ENCODE measurements at regions not wholly inside any gene's neighbourhood (a gene's known extent, or its start where the extent isn't known, plus 50 kb on each side); places are given as distances from the start of the nearest gene placed in this dataset.
"Not testable (repeated sequence)": the region's sequence is repeated elsewhere in the genome, so short reads cannot be mapped to it uniquely, and the experiment has no call there.

DNA sequence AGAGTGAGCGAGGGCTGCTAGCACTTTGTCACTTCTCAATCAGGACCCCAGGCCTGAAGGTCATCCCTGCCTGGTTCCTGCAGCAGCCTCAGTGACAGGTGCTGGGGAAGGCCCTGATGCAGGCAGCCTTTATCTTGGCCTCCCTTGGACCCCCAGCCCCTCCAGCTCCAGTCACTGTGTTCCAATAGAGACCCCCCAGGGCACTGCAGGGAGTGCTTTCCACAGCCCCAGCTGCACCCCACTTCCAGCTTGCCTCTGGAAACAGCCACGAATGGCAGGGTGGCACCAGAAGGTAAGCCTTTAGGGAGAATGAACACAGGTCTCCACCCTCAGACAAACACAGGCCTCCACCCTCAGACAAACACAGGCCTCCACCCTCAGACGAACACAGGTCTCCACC, 241.6 kb upstream of the SGCG start:
- H3K27me3 Mint-ChIP-seq (ENCODE audit: low read depth) = no peaks in the 10 kb centered on the region
- no peak overlapping the region for H3K27ac Mint-ChIP-seq
- no peaks in the 10 kb centered on the region for H3K4me1 Mint-ChIP-seq (ENCODE audit: low read depth)
- no peaks in the 10 kb centered on the region for H3K9me3 Mint-ChIP-seq
- H3K4me3 Mint-ChIP-seq = no peak overlapping the region
- no peaks in the 10 kb centered on the region for H3K36me3 Mint-ChIP-seq (ENCODE audit: low read depth)

- Mint-ChIP-seq H3K36me3 (ENCODE audit: low read depth) (no peaks in the 10 kb centered on the region), H3K4me1 (ENCODE audit: low read depth) (no peaks in the 10 kb centered on the region), H3K27ac (no peak overlapping the region), H3K4me3 (no peak overlapping the region), H3K27me3 (ENCODE audit: low read depth) (no peaks in the 10 kb centered on the region), H3K9me3 (no peaks in the 10 kb centered on the region)
Observed at GRCh38 chr13:22940090-22940710, 240.6 kb upstream of the SGCG start.

GRCh38 chr13:22940736-22941135, 240.0 kb upstream of the SGCG start:
- H3K36me3 Mint-ChIP-seq (ENCODE audit: low read depth) = no peaks in the 10 kb centered on the region
- H3K27me3 Mint-ChIP-seq (ENCODE audit: low read depth) = no peaks in the 10 kb centered on the region
- no peak overlapping the region for H3K27ac Mint-ChIP-seq
- H3K4me3 Mint-ChIP-seq = no peak overlapping the region
- no peaks in the 10 kb centered on the region for H3K9me3 Mint-ChIP-seq
- H3K4me1 Mint-ChIP-seq (ENCODE audit: low read depth) = no peaks in the 10 kb centered on the region

DNA sequence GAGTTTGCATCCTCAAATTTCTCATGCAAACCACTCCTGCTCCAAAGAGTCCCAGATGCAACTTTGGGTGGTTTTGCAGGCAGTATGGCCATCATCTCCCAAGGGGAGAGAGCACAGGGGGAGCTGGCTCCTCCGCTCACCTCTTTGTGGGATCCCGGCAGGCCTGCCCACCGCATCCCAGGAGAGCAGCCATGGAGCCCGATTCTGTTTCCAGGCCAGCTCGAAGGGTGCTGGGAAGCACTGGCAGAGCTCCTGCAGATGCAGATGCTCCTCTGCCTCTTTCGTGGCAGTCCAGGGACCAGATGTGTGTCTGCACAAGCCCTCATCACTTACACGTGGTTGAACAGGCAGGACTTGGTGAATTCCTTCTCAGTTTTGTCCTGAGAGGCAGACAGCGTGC, 239.3 kb upstream of the SGCG start:
- H3K36me3 Mint-ChIP-seq (ENCODE audit: low read depth); H3K27me3 Mint-ChIP-seq (ENCODE audit: low read depth); H3K27ac Mint-ChIP-seq; H3K9me3 Mint-ChIP-seq; H3K4me1 Mint-ChIP-seq (ENCODE audit: low read depth); H3K4me3 Mint-ChIP-seq: not testable (repeated sequence)

DNA sequence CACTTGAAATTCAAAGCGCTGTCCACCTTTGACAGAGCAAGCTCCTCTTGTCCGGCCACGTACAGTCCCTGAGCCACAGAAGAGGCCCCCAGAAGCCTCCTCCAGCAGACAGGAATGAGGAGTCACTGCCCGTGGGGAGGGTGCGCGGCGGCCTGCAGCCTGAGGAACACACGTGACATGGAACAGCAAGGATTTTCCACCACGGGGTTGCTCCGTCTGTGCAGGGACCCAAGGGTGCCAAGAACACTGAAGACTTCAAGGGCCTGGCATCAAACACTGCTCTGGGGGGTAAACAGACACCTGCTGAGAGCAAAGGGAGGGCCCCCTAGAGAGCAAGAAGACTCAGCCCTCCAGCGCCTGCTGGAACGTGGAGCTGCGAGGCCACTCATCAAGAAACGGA, 237.9 kb upstream of the SGCG start:
- H3K27ac Mint-ChIP-seq; H3K4me3 Mint-ChIP-seq; H3K27me3 Mint-ChIP-seq (ENCODE audit: low read depth); H3K4me1 Mint-ChIP-seq (ENCODE audit: low read depth); H3K36me3 Mint-ChIP-seq (ENCODE audit: low read depth); H3K9me3 Mint-ChIP-seq: not testable (repeated sequence)

DNA sequence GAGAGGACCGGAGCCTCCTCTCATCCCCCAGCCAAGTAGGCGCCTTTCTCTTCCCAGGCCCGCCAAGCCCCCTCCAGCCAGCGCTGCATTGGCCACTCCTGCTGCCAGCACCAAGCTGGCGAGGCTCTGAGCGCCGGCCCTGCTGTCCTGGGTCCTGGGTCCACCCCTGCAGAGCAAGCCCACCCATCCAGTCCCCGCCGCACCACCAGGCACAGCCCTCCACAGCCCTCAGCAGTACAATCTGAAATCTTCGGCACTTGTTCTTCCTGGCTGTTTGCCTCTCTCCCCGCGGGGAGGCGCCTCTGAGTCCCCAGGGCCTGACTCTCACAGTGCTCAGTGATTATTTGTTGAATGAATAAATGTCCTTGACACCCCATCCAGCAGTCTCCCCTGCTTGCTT, 236.4 kb upstream of the SGCG start:
- Mint-ChIP-seq H3K4me3 (no peak overlapping the region), H3K36me3 (ENCODE audit: low read depth) (no peaks in the 10 kb centered on the region), H3K27ac (no peak overlapping the region), H3K27me3 (ENCODE audit: low read depth) (no peaks in the 10 kb centered on the region), H3K4me1 (ENCODE audit: low read depth) (no peaks in the 10 kb centered on the region), H3K9me3 (peaks cover 3% of the 10 kb centered on the region)

- Mint-ChIP-seq H3K4me3 (no peak overlapping the region), H3K9me3 (peaks cover 3% of the 10 kb centered on the region), H3K27me3 (ENCODE audit: low read depth) (no peaks in the 10 kb centered on the region), H3K4me1 (ENCODE audit: low read depth) (no peaks in the 10 kb centered on the region), H3K27ac (no peak overlapping the region), H3K36me3 (ENCODE audit: low read depth) (no peaks in the 10 kb centered on the region)
Observed at GRCh38 chr13:22945321-22946226, 235.2 kb upstream of the SGCG start.

DNA sequence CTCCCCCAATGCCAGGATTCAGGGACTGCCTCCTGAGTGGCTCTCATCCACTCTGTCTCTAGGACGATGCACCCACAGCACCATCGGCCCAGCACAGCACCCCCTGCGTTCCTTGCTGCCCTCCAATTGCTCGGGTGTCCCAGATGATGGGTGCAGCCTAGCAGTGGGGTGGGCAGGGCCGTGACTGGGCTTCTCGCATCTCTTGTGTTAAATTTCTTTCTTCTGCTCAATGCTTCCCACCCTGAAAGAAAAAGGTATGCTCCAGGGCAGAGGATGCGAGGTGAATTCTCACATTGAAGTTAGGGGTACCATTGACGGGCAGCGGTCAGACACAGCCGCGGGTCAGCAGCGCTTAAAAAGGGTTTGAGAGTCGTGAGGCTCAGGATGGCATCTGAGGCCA, 232.4 kb upstream of the SGCG start:
- Mint-ChIP-seq H3K9me3 (peaks cover 3% of the 10 kb centered on the region), H3K27ac (no peak overlapping the region), H3K4me3 (no peak overlapping the region)

DNA sequence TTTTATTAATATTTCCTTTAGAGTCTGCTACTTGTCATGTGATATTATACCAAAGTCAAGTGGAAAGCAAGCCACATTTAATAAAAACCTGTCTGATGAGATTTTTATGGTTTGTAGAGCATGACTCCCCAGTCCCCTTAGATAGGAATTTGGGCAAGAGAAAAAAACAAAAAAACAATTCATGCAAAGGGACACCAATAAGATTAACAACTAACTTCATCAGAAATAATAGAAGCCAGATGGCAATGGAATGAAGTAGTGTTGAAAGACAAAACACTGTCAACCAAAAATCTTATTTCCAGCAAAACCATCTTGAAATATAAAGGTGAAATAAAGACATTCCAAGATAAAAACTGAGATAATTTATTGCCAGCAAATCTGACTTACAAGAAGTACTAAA, 228.8 kb upstream of the SGCG start:
- H3K4me1 Mint-ChIP-seq (ENCODE audit: low read depth); H3K36me3 Mint-ChIP-seq (ENCODE audit: low read depth); H3K4me3 Mint-ChIP-seq; H3K9me3 Mint-ChIP-seq; H3K27ac Mint-ChIP-seq; H3K27me3 Mint-ChIP-seq (ENCODE audit: low read depth): not testable (repeated sequence)

More for the DNA sequence above, 232.4 kb upstream of the SGCG start:
- no peaks in the 10 kb centered on the region for H3K4me1 Mint-ChIP-seq (ENCODE audit: low read depth)
- H3K36me3 Mint-ChIP-seq (ENCODE audit: low read depth) = no peaks in the 10 kb centered on the region
- H3K27me3 Mint-ChIP-seq (ENCODE audit: low read depth) = no peaks in the 10 kb centered on the region

DNA sequence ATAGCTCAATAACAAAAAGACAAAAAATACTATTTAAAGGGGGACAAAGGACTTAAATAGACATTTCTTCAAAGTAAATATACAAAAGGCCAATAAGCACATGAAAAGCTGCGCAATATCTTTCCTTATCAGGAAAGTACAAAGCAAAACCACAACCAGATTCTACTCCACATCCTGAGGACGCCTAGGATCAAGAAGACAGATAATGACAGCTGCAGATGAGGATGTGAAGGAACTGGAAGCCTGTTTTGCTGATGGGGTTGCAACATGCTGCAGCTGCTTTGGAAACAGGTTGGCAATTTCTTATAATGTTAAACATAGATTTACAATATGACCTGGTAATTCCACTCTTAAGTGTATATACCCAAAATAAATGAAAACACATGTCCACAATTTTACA, 225.6 kb upstream of the SGCG start:
- H3K4me1 Mint-ChIP-seq (ENCODE audit: low read depth); H3K36me3 Mint-ChIP-seq (ENCODE audit: low read depth); H3K27ac Mint-ChIP-seq; H3K4me3 Mint-ChIP-seq; H3K9me3 Mint-ChIP-seq; H3K27me3 Mint-ChIP-seq (ENCODE audit: low read depth): not testable (repeated sequence)

GRCh38 chr13:22956456-22957115, 224.2 kb upstream of the SGCG start:
- H3K27me3 Mint-ChIP-seq (ENCODE audit: low read depth); H3K4me1 Mint-ChIP-seq (ENCODE audit: low read depth); H3K27ac Mint-ChIP-seq; H3K9me3 Mint-ChIP-seq; H3K4me3 Mint-ChIP-seq; H3K36me3 Mint-ChIP-seq (ENCODE audit: low read depth): not testable (repeated sequence)

DNA sequence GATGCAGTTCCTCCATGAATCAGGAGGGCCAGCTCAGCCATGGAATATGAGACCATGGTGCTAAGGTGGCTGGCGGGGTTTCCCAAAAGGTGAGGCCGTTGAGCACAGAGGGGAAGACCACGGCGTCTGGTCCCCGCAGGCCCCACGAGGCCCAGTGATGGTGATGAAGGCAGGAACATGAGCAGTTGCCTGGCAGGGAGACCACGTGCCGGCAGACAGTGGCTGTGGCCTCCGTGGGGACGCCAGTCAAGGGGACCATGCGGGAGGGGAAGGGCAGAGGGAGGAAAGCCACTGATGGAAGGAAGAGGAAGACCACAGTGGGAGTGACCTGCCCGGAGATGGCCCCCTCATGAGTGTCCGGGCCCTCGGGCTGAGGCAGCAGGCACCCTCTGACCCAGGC, 220.9 kb upstream of the SGCG start:
- H3K4me3 Mint-ChIP-seq; H3K36me3 Mint-ChIP-seq (ENCODE audit: low read depth); H3K4me1 Mint-ChIP-seq (ENCODE audit: low read depth); H3K27ac Mint-ChIP-seq; H3K9me3 Mint-ChIP-seq; H3K27me3 Mint-ChIP-seq (ENCODE audit: low read depth): not testable (repeated sequence)

- no peaks in the 10 kb centered on the region for H3K9me3 Mint-ChIP-seq
- no peak overlapping the region for H3K27ac Mint-ChIP-seq
- H3K27me3 Mint-ChIP-seq (ENCODE audit: low read depth) = no peaks in the 10 kb centered on the region
- H3K4me3 Mint-ChIP-seq = no peak overlapping the region
- H3K4me1 Mint-ChIP-seq (ENCODE audit: low read depth) = no peaks in the 10 kb centered on the region
- H3K36me3 Mint-ChIP-seq (ENCODE audit: low read depth) = no peaks in the 10 kb centered on the region
Observed at GRCh38 chr13:22960827-22961226, 220.0 kb upstream of the SGCG start.

- H3K9me3 Mint-ChIP-seq; H3K27ac Mint-ChIP-seq; H3K4me3 Mint-ChIP-seq; H3K27me3 Mint-ChIP-seq (ENCODE audit: low read depth); H3K4me1 Mint-ChIP-seq (ENCODE audit: low read depth); H3K36me3 Mint-ChIP-seq (ENCODE audit: low read depth): not testable (repeated sequence)
Observed at GRCh38 chr13:22961342-22961741, 219.4 kb upstream of the SGCG start.

DNA sequence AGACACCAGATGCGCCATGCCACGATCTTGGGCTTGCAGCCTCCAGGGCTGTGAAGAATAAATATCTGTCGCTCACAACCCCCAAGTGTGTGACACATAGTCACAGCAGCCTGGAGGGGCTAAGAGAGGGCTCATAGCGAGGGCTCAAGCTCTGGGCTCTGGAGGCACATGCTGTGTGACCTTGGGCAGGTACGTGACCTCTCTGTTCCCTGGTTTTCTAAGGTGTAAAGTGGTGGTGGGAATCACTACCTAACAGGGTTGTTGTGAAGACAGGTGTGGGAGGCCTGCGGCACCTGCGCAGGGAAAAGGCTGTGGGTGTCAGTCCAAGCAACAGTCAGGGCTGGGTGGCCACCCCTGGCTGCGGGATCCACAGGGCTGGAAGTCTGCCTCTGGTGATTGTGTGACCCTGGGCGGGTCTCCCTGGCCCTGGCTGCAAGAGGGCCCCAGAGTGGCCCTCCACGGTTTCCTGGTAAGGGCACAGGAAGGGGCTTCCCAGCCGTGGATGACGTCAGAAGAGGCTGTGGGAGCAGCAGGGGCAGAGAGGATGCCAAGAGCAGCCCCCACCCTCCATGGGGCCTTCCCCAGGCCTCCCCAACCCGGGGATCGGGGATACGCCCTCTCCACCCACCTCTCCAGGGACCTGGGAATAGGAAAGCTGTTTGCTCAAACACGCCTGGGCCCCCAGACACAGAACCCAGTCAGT, 218.8 kb upstream of the SGCG start:
- Mint-ChIP-seq H3K4me1 (ENCODE audit: low read depth) (no peaks in the 10 kb centered on the region), H3K36me3 (ENCODE audit: low read depth) (no peaks in the 10 kb centered on the region), H3K27ac (no peak overlapping the region), H3K4me3 (no peak overlapping the region), H3K27me3 (ENCODE audit: low read depth) (no peaks in the 10 kb centered on the region), H3K9me3 (no peaks in the 10 kb centered on the region)
